Psoas muscle (tissue), 7 donors: ENCODE measurements at regions not wholly inside any gene's neighbourhood (a gene's known extent, or its start where the extent isn't known, plus 50 kb on each side); places are given as distances from the start of the nearest gene placed in this dataset.

Experiments used
- ATAC-seq, 4 donors: fragments of 200-7000 bp; cut with Tn5 transposase; one replicate each; pipeline ENCODE4 v1.9.1; 2020; ENCODE audit warnings: moderate library complexity in 3 of 4, mild to moderate bottlenecking in 2 of 4
- DNase-seq, 2 donors: peaks; one replicate each; pipeline ENCODE4 v3.0.0-alpha.2; 2020
- H3K27ac ChIP-seq: fragments of 200-600 bp; one replicate; pipeline ENCODE4 v1.8.0; 2022
- H3K27me3 ChIP-seq, 3 donors: fragments of 200-600 bp in 1 of 3; one replicate each; pipeline versions ENCODE4 v1.6.1 to v1.8.0; 2013 to 2022; ENCODE audit warnings: low read length in 2 of 3, mild to moderate bottlenecking in 2 of 3, moderate library complexity in 1 of 3; ENCODE audit not compliant: insufficient read depth in 3 of 3
- H3K36me3 ChIP-seq, 2 donors: fragments of 200-600 bp in 1 of 2; one replicate each; pipeline versions ENCODE4 v1.6.1 to v1.8.0; 2013 to 2022; ENCODE audit warnings: low read depth in 1 of 2, mild to moderate bottlenecking in 1 of 2, moderate library complexity in 1 of 2; ENCODE audit not compliant: insufficient read depth in 1 of 2
- H3K4me1 ChIP-seq: fragments of 200-600 bp; one replicate; pipeline ENCODE4 v1.8.0; 2022
- H3K4me3 ChIP-seq: fragments of 200-600 bp; one replicate; pipeline ENCODE4 v1.8.0; 2022; ENCODE audit warnings: mild to moderate bottlenecking
- H3K9me3 ChIP-seq: fragments of 200-600 bp; one replicate; pipeline ENCODE4 v1.8.0; 2022
- CTCF ChIP-seq: fragments of 200-600 bp; IDR thresholded peaks from one replicate; pipeline ENCODE4 v1.8.0; 2022; ENCODE audit warnings: antibody characterized with exemption
- WGBS, 3 donors: extraction: QIAGEN DNeasy Blood & Tissue Kit; methylation state at CpG; one replicate each; pipeline versions ENCODE4 v1.1.6 to v1.1.7; 2013; 5-methylcytosine and 5-hydroxymethylcytosine counted together
- intact Hi-C, 2 donors: fragments of 100-400 bp; cut with DNase I; formaldehyde crosslinking; loops; one replicate each; pipeline versions ENCODE4 v1.11.0 to v1.14.2; 2022
- donor health status: healthy with polysubstance abuse.
- donor health status: DM: no; HTN: no; CAD: no; lungs with moderate emphysema.
- donor health status: Bipolar disorder and iron deficiency.
- donor health status: healthy.
- donor health status: DM: yes; HTN: yes; CAD: no.
- donor health status: DM: no; HTN: no; CAD: no.
- donor health status: DM: yes; HTN: yes; CAD: no.

GRCh38 chr12:63301311-63301710 is 150.3 kb upstream of the AVPR1A start:
- Histone ChIP-seq H3K27ac (no peak overlapping the region), H3K9me3 (no peaks in the 10 kb centered on the region), H3K36me3 (no peaks in the 10 kb centered on the region), H3K4me1 (no peaks in the 10 kb centered on the region), H3K27me3 (no peaks in the 10 kb centered on the region), H3K4me3 (no peak overlapping the region)
- ATAC-seq (no peak), DNase-seq (no peak)
- intact Hi-C loops, result no loop called here
- no peak for TF ChIP-seq CTCF

GRCh38 chr12:63298386-63298930 is 147.5 kb upstream of the AVPR1A start:
- Histone ChIP-seq H3K4me3 (no peak overlapping the region), H3K4me1 (no peaks in the 10 kb centered on the region), H3K27me3 (no peaks in the 10 kb centered on the region), H3K36me3 (no peaks in the 10 kb centered on the region), H3K9me3 (no peaks in the 10 kb centered on the region), H3K27ac (no peak overlapping the region)
- 34 to 45% (median 44%) methylated on average over 2 of the region's 2 CpGs for WGBS, 3 donors
- intact Hi-C loops, result no loop called here
- ATAC-seq (no peak), DNase-seq (no peak)
- no peak for TF ChIP-seq CTCF

- intact Hi-C loops, result no loop called here
- H3K27ac ChIP-seq, result no peak overlapping the region
Observed at GRCh38 chr12:63294327-63294632, 143.3 kb upstream of the AVPR1A start.

GRCh38 chr12:63292471-63293221 is 141.6 kb upstream of the AVPR1A start:
- H3K27ac ChIP-seq, result no peak overlapping the region
- no peaks in the 10 kb centered on the region for H3K9me3 ChIP-seq
- WGBS, 3 donors, result 55 to 63% (median 57%) methylated on average over 2 of the region's 2 CpGs
- intact Hi-C loops, result no loop called here
- no peaks in the 10 kb centered on the region for H3K4me1 ChIP-seq
- no peak for DNase-seq
- no peak overlapping the region for H3K4me3 ChIP-seq
- TF ChIP-seq CTCF, result no peak
- no peaks in the 10 kb centered on the region for H3K27me3 ChIP-seq
- no peak for ATAC-seq
- no peaks in the 10 kb centered on the region for H3K36me3 ChIP-seq

More at GRCh38 chr12:63294327-63294632, 143.3 kb upstream of the AVPR1A start:
- H3K4me1 ChIP-seq, result no peaks in the 10 kb centered on the region
- no peak for DNase-seq
- WGBS, 3 donors, result 20 to 54% (median 42%) methylated on average over 1 of the region's 1 CpG
- no peaks in the 10 kb centered on the region for H3K36me3 ChIP-seq
- H3K4me3 ChIP-seq, result no peak overlapping the region
- H3K27me3 ChIP-seq, result no peaks in the 10 kb centered on the region
- no peak for ATAC-seq
- H3K9me3 ChIP-seq, result no peaks in the 10 kb centered on the region
- TF ChIP-seq CTCF, result no peak
